SK-N-SH (cell line): ENCODE measurements at regions not wholly inside any gene's neighbourhood (a gene's known extent, or its start where the extent isn't known, plus 50 kb on each side); places are given as distances from the start of the nearest gene placed in this dataset.

ENCODE experiments used
- CTCF ChIA-PET: fragments of 300-600, 350-600 bp; formaldehyde crosslinking; extraction: SDS; loops from one replicate; lab custom pipeline; 2021; lab: Yijun Ruan, JAX
- POLR2A ChIA-PET: fragments of 350-600 bp; sonication (Branson Sonifier 250); formaldehyde crosslinking; extraction: SDS; loops from one replicate; lab custom pipeline; 2020; ENCODE audit warnings: antibody characterized with exemption, inconsistent platforms; lab: Yijun Ruan, JAX
- DNase-seq: peaks from one replicate; pipeline ENCODE4 v3.0.0; 2012
- H2AFZ ChIP-seq: fragments of 200-600 bp; sonication (generic); 2 replicates; pipeline ENCODE4 v1.8.1; 2016; ENCODE audit warnings: antibody characterized with exemption, mild to moderate bottlenecking, low read depth
- H3F3A ChIP-seq: fragments of 200-600 bp; sonication (generic); replicated peaks from 2 replicates; pipeline ENCODE3; 2016; ENCODE audit warnings: antibody characterized with exemption, mild to moderate bottlenecking; ENCODE audit not compliant: insufficient read depth
- H3K27ac ChIP-seq, 2 experiments: fragments of 200-500 bp in 1 of 2; fragments of 200-600 bp in 1 of 2; sonication (Bioruptor generic) in 1 of 2; sonication (generic), shearing (Covaris generic) in 1 of 2; 2 replicates each; pipeline versions ENCODE4 v1.5.1 to v1.6.1; 2014 to 2016; ENCODE audit warnings: low read depth in 2 of 2, inconsistent platforms in 1 of 2, low read length in 1 of 2, mild to moderate bottlenecking in 1 of 2, mixed read lengths in 1 of 2
- H3K27me3 ChIP-seq: fragments of 200-600 bp; sonication (generic), shearing (Covaris generic); 2 replicates; pipeline ENCODE4 v1.6.1; 2016; ENCODE audit warnings: mixed run types; ENCODE audit not compliant: insufficient read depth
- H3K36me3 ChIP-seq, 2 experiments: fragments of 200-500 bp in 1 of 2; fragments of 200-600 bp in 1 of 2; sonication (Bioruptor generic) in 1 of 2; sonication (generic) in 1 of 2; replicated peaks in 1 of 2; 2 replicates each; pipeline versions ENCODE3 to v1.5.1; 2014 to 2016; ENCODE audit warnings: low read length in 1 of 2, mild to moderate bottlenecking in 1 of 2; ENCODE audit not compliant: insufficient read depth in 2 of 2, control insufficient read depth in 1 of 2
- H3K4me1 ChIP-seq, 2 experiments: fragments of 200-500 bp in 1 of 2; fragments of 200-600 bp in 1 of 2; sonication (Bioruptor generic) in 1 of 2; sonication (generic), shearing (Covaris generic) in 1 of 2; 2 replicates each; pipeline versions ENCODE4 v1.5.1 to v1.6.1; 2014 to 2016; ENCODE audit warnings: low read depth in 1 of 2, low read length in 1 of 2, mixed run types in 1 of 2; ENCODE audit not compliant: insufficient read depth in 2 of 2, control insufficient read depth in 1 of 2
- H3K4me2 ChIP-seq: fragments of 200-600 bp; sonication (generic), shearing (Covaris generic); 2 replicates; pipeline ENCODE4 v1.6.1; 2017; ENCODE audit warnings: mixed run types
- H3K4me3 ChIP-seq, 2 experiments: fragments of 200-500 bp in 1 of 2; fragments of 200-600 bp in 1 of 2; sonication (Bioruptor generic) in 1 of 2; sonication (generic), shearing (Covaris generic) in 1 of 2; 2 replicates each; pipeline versions ENCODE4 v1.5.1 to v1.8.1; 2014 to 2016; ENCODE audit warnings: low read depth in 2 of 2, inconsistent platforms in 1 of 2, low read length in 1 of 2, mild to moderate bottlenecking in 1 of 2, mixed read lengths in 1 of 2, moderate library complexity in 1 of 2
- H3K79me2 ChIP-seq: fragments of 200-600 bp; sonication (generic); 2 replicates; pipeline ENCODE4 v1.8.1; 2017; ENCODE audit warnings: mild to moderate bottlenecking; ENCODE audit not compliant: insufficient read depth
- H3K9ac ChIP-seq: fragments of 200-600 bp; sonication (generic); 2 replicates; pipeline ENCODE4 v1.6.1; 2017; ENCODE audit warnings: mixed run types
- H3K9me2 ChIP-seq: fragments of 200-600 bp; sonication (generic); 2 replicates; pipeline ENCODE4 v1.6.1; 2017; ENCODE audit warnings: mixed run types
- H3K9me3 ChIP-seq: fragments of 200-600 bp; sonication (generic); 2 replicates; pipeline ENCODE4 v1.6.1; 2017; ENCODE audit warnings: mixed run types, mild to moderate bottlenecking, moderate library complexity
- H4K20me1 ChIP-seq: fragments of 200-600 bp; sonication (generic); 2 replicates; pipeline ENCODE4 v1.6.1; 2017; ENCODE audit warnings: mild to moderate bottlenecking, mixed run types; ENCODE audit not compliant: insufficient read depth
- CHD2 ChIP-seq: fragments of 150-350 bp; IDR thresholded peaks from 2 replicates; pipeline ENCODE4 v1.6.1; 2018; ENCODE audit warnings: low read length; ENCODE audit not compliant: partially characterized antibody
- CTCF ChIP-seq: fragments of 200-600 bp; sonication (generic); IDR thresholded peaks from 2 replicates; pipeline ENCODE4 v1.6.1; 2017; ENCODE audit warnings: antibody characterized with exemption, mild to moderate bottlenecking, moderate library complexity
- GABPA ChIP-seq: IDR thresholded peaks from 2 replicates; pipeline ENCODE4 v1.4.0; 2012; ENCODE audit warnings: low read depth, mild to moderate bottlenecking
- JUND ChIP-seq: IDR thresholded peaks from 2 replicates; pipeline ENCODE4 v1.4.0; 2012
- MAX ChIP-seq: IDR thresholded peaks from 2 replicates; pipeline ENCODE4 v1.4.0; 2012; ENCODE audit warnings: low read depth
- MEF2A ChIP-seq: IDR thresholded peaks from 2 replicates; pipeline ENCODE4 v1.4.0; 2012; ENCODE audit warnings: low read depth, borderline replicate concordance
- MXI1 ChIP-seq: IDR thresholded peaks from 2 replicates; pipeline ENCODE4 v1.6.1; 2012; ENCODE audit warnings: mild to moderate bottlenecking, low read depth, low read length, improper control_type of control experiment
- RAD21 ChIP-seq: IDR thresholded peaks from 2 replicates; pipeline ENCODE4 v1.6.1; 2012; ENCODE audit warnings: mild to moderate bottlenecking, low read length
- RCOR1 ChIP-seq: fragments of 150-350 bp; IDR thresholded peaks from 2 replicates; pipeline ENCODE4 v1.6.1; 2017; ENCODE audit warnings: antibody characterized with exemption, low read length
- RFX5 ChIP-seq: IDR thresholded peaks from 2 replicates; pipeline ENCODE4 v1.6.1; 2012; ENCODE audit warnings: mild to moderate bottlenecking, improper control_type of control experiment, low read length
- RXRA ChIP-seq: IDR thresholded peaks from 2 replicates; pipeline ENCODE4 v1.4.0; 2012; ENCODE audit warnings: low read depth, mild to moderate bottlenecking, borderline replicate concordance
- SIN3A ChIP-seq: IDR thresholded peaks from 2 replicates; pipeline ENCODE4 v1.6.1; 2012; ENCODE audit warnings: low read depth, mild to moderate bottlenecking, low read length, moderate library complexity, borderline replicate concordance
- SMC3 ChIP-seq: IDR thresholded peaks from 2 replicates; pipeline ENCODE4 v1.6.1; 2012; ENCODE audit warnings: low read depth, low read length, improper control_type of control experiment
- TCF12 ChIP-seq: IDR thresholded peaks from 2 replicates; pipeline ENCODE4 v1.4.0; 2012
- TEAD4 ChIP-seq: IDR thresholded peaks from 2 replicates; pipeline ENCODE4 v1.4.0; 2012; ENCODE audit warnings: mild to moderate bottlenecking, borderline replicate concordance; ENCODE audit not compliant: insufficient read depth
- WGBS: methylation state at CpG from one replicate; pipeline ENCODE4 v1.1.6; 2017; ENCODE audit warnings: low lambda C conversion rate; 5-methylcytosine and 5-hydroxymethylcytosine counted together
- TF ChIP-seq, protein P1 (sequence below): fragments of 150-350 bp; IDR thresholded peaks from 2 replicates; pipeline ENCODE4 v1.6.1; 2016; ENCODE audit warnings: mild to moderate bottlenecking, low read depth, low read length
- TF ChIP-seq, protein P2 (sequence below): IDR thresholded peaks from 2 replicates; pipeline ENCODE4 v1.6.1; 2012; ENCODE audit warnings: mild to moderate bottlenecking, low read depth, low read length, moderate library complexity

DNA sequence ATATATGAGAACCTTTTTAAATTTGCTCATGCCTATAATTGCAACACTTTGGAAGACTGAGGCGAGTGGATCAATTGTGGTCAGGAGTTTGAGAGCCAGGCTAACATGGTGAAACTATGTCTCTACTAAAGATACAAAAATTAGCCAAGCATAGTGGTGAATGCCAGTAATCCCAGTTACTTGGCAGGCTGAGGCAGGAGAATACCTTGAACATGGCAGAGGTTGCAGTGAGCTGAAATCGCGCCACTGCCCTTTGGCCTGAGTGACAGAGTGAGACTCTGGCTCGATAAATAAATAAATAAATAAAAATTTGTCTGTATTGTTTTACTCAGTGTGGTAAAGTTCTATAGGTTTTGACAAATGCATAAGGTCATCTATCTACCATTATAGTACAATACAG is 218.2 kb downstream of the ZC4H2 start:
- TF ChIP-seq RCOR1 (no peak), MEF2A (no peak), GABPA (no peak), SIN3A (no peak), RAD21 (no peak), MXI1 (no peak), CHD2 (no peak), TCF12 (no peak), RFX5 (no peak), TEAD4 (no peak), CTCF (no peak), RXRA (no peak)
- TF ChIP-seq, protein P1, sequence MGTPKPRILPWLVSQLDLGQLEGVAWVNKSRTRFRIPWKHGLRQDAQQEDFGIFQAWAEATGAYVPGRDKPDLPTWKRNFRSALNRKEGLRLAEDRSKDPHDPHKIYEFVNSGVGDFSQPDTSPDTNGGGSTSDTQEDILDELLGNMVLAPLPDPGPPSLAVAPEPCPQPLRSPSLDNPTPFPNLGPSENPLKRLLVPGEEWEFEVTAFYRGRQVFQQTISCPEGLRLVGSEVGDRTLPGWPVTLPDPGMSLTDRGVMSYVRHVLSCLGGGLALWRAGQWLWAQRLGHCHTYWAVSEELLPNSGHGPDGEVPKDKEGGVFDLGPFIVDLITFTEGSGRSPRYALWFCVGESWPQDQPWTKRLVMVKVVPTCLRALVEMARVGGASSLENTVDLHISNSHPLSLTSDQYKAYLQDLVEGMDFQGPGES: no peak
- CTCF ChIA-PET: no interaction called here

GRCh38 chrX:64739792-64740378 is 236.4 kb downstream of the ZC4H2 start:
- H3K36me3 ChIP-seq: no peaks in the 10 kb centered on the region
- no peak overlapping the region for H3K27ac ChIP-seq
- POLR2A ChIA-PET: no interaction called here
- H3K9me3 ChIP-seq: no peaks in the 10 kb centered on the region
- TF ChIP-seq MAX (no peak), CTCF (no peak), JUND (no peak), SMC3 (no peak), RCOR1 (no peak), MXI1 (no peak), CHD2 (no peak), RXRA (no peak)
- TF ChIP-seq, protein P2, sequence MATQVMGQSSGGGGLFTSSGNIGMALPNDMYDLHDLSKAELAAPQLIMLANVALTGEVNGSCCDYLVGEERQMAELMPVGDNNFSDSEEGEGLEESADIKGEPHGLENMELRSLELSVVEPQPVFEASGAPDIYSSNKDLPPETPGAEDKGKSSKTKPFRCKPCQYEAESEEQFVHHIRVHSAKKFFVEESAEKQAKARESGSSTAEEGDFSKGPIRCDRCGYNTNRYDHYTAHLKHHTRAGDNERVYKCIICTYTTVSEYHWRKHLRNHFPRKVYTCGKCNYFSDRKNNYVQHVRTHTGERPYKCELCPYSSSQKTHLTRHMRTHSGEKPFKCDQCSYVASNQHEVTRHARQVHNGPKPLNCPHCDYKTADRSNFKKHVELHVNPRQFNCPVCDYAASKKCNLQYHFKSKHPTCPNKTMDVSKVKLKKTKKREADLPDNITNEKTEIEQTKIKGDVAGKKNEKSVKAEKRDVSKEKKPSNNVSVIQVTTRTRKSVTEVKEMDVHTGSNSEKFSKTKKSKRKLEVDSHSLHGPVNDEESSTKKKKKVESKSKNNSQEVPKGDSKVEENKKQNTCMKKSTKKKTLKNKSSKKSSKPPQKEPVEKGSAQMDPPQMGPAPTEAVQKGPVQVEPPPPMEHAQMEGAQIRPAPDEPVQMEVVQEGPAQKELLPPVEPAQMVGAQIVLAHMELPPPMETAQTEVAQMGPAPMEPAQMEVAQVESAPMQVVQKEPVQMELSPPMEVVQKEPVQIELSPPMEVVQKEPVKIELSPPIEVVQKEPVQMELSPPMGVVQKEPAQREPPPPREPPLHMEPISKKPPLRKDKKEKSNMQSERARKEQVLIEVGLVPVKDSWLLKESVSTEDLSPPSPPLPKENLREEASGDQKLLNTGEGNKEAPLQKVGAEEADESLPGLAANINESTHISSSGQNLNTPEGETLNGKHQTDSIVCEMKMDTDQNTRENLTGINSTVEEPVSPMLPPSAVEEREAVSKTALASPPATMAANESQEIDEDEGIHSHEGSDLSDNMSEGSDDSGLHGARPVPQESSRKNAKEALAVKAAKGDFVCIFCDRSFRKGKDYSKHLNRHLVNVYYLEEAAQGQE: no peak
- H3K9ac ChIP-seq: no peak overlapping the region
- no peak for DNase-seq
- no peaks in the 10 kb centered on the region for H3K27me3 ChIP-seq
- WGBS: 0% methylated on average over 5 of the region's 7 CpGs
- no peaks in the 10 kb centered on the region for H4K20me1 ChIP-seq
- H3K4me2 ChIP-seq: no peak overlapping the region
- H3F3A ChIP-seq: no peaks in the 10 kb centered on the region
- no peak overlapping the region for H2AFZ ChIP-seq
- H3K79me2 ChIP-seq: no peaks in the 10 kb centered on the region
- H3K4me3 ChIP-seq: no peak overlapping the region
- CTCF ChIA-PET: no interaction called here
- no peaks in the 10 kb centered on the region for H3K9me2 ChIP-seq
- no peaks in the 10 kb centered on the region for H3K4me1 ChIP-seq

More for the DNA sequence above, 218.2 kb downstream of the ZC4H2 start:
- Histone ChIP-seq H3K4me3 (no peak overlapping the region), H3K79me2 (no peaks in the 10 kb centered on the region), H3K9me2 (no peaks in the 10 kb centered on the region), H3F3A (no peaks in the 10 kb centered on the region), H3K9me3 (no peaks in the 10 kb centered on the region; the same call in 1 of the 2 replicates), H3K4me1 (no peaks in the 10 kb centered on the region), H4K20me1 (no peaks in the 10 kb centered on the region), H3K9ac (no peak overlapping the region), H2AFZ (no peak overlapping the region), H3K27me3 (no peaks in the 10 kb centered on the region), H3K27ac (no peak overlapping the region), H3K36me3 (no peaks in the 10 kb centered on the region), H3K4me2 (no peak overlapping the region)
- POLR2A ChIA-PET: no interaction called here
- under 1% methylated on average over 4 of the region's 4 CpGs for WGBS
- DNase-seq: no peak
